ENCODE measurements at regions not wholly inside any gene's neighbourhood (a gene's known extent, or its start where the extent isn't known, plus 50 kb on each side); places are given as distances from the start of the nearest gene placed in this dataset.

DNA sequence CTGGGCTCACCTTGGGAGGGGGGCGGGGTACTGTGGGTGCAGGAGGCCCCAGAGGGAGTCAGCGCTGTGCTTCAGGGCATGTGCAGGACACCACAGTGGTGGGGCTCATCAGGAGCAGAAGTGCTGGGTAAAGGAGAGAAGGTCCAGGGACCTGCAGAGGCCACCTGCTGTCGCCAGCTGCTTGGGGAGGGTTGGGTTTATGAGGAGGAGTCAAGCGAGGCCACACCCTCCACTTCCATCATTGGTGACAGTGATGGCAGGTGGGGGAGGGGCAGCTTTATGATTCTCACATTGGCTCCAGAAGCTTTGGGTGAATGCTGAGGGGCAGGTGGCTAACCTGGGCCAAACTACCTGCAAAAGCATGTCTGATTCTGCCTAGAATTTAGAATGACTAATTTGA, 392.6 kb downstream of the HRH4 start:
- DNase-seq (ENCODE audit: low spot score in 2 of 2) (no peak), ATAC-seq (replicated peaks; ENCODE audit: extremely low read depth, poor library complexity, severe bottlenecking) (no peak)
- Mint-ChIP-seq H3K4me1 (no peaks in the 10 kb centered on the region), H3K9me3 (no peaks in the 10 kb centered on the region), H3K36me3 (ENCODE audit: insufficient read depth) (no peaks in the 10 kb centered on the region), H3K4me3 (no peak overlapping the region), H3K27ac (ENCODE audit: low read depth) (no peak overlapping the region), H3K27me3 (peaks cover 46% of the 10 kb centered on the region)

DNA sequence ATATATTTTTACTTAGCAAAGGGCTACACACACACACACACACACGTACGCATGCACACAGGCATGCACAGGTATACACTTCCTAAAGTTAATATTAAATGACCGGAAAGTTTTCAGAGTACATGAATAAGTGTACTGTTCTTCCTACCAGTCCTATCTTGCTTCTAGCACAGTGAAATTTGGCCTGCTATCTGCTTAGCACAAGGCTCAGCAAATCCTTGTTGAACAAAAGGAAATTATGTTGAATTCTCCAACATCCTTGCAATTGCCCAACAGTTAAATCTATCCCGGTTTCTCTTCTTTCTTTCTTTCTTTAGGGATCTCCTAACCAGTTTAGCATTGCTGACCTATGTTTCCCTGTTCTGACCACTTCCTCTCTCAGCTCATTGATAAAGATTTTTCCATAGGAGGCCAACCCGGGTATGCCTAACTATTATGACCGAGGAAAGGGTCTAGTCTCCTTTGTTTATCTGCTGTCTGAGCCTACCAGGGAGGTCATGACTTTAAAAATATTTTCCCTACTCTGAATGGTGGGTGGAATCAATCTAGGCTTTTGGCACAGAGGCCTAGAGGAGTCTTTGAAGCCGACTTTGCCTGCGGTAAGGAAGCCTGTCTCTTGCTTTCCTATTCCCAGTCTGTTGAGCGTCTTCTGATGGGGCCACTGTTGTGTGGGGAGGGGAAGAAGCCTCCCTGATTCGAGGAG, 400.7 kb downstream of the HRH4 start:
- no peak overlapping the region for H3K27ac Mint-ChIP-seq (ENCODE audit: low read depth)

DNA sequence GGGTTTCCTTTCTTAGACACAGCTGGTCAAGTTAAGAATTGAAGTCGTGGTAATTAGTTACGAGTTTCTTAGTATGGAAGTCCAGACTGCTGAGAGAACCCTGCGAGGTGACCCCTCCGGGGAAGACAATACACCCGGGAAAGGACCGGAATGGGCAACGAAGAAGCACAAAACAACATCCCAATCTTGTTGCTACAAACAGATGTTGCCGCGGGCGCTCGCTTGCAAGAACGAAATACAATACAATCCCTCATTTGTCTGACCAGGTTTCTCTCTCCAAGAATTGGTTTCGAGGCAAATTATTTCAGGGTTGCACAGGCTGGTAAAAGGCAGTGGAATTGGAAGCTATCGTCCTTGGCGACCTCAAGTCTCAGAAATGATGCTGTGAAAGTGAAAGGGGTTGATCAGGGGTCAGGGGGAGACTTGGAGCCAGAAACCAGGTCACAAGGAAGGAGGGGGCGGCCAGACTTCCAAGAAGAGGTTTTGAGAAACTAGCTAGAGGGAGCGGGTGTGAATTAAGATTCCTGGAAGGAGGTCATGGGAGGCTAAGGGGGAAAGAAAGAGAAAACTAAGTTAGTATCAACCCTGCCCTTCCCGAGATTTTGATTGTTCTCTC, 401.9 kb downstream of the HRH4 start:
- DNase-seq (ENCODE audit: low spot score in 2 of 2): no peak
- H3K4me1 Mint-ChIP-seq: no peaks in the 10 kb centered on the region
- H3K4me3 Mint-ChIP-seq: no peak overlapping the region
- peaks cover 9% of the 10 kb centered on the region for H3K27me3 Mint-ChIP-seq
- no peaks in the 10 kb centered on the region for H3K36me3 Mint-ChIP-seq (ENCODE audit: insufficient read depth)
- H3K27ac Mint-ChIP-seq (ENCODE audit: low read depth): no peak overlapping the region
- H3K9me3 Mint-ChIP-seq: no peaks in the 10 kb centered on the region
- ATAC-seq (replicated peaks; ENCODE audit: extremely low read depth, poor library complexity, severe bottlenecking): no peak

More for the DNA sequence above, 400.7 kb downstream of the HRH4 start:
- ATAC-seq (replicated peaks; ENCODE audit: extremely low read depth, poor library complexity, severe bottlenecking) (no peak), DNase-seq (ENCODE audit: low spot score in 2 of 2) (no peak)
- Mint-ChIP-seq H3K4me1 (no peaks in the 10 kb centered on the region), H3K27me3 (peaks cover 21% of the 10 kb centered on the region), H3K36me3 (ENCODE audit: insufficient read depth) (no peaks in the 10 kb centered on the region), H3K9me3 (no peaks in the 10 kb centered on the region), H3K4me3 (no peak overlapping the region)

DNA sequence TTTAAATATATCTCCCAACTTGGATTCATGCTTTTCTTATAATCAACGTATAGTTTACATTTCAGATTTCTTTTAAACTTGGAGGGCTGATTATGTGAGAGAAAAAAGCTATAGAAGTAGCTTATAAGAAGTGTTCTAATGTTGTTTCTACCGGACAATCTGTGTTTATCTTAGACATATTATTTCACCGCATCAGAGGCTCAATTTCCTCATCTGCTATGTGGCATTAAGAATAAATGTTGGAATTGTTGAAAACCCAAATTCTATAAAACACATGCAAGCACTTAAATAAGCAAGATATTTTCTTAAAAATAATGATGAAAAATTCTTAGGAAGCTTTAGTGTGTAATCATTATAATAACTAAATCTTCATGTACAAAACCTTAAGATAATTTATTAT, 407.9 kb downstream of the HRH4 start:
- peaks cover 8% of the 10 kb centered on the region for H3K27me3 Mint-ChIP-seq
- no peak overlapping the region for H3K4me3 Mint-ChIP-seq
- no peaks in the 10 kb centered on the region for H3K36me3 Mint-ChIP-seq (ENCODE audit: insufficient read depth)
- no peaks in the 10 kb centered on the region for H3K4me1 Mint-ChIP-seq
- ATAC-seq (replicated peaks; ENCODE audit: extremely low read depth, poor library complexity, severe bottlenecking): no peak
- no peaks in the 10 kb centered on the region for H3K9me3 Mint-ChIP-seq
- H3K27ac Mint-ChIP-seq (ENCODE audit: low read depth): no peak overlapping the region
- DNase-seq (ENCODE audit: low spot score in 2 of 2): no peak

DNA sequence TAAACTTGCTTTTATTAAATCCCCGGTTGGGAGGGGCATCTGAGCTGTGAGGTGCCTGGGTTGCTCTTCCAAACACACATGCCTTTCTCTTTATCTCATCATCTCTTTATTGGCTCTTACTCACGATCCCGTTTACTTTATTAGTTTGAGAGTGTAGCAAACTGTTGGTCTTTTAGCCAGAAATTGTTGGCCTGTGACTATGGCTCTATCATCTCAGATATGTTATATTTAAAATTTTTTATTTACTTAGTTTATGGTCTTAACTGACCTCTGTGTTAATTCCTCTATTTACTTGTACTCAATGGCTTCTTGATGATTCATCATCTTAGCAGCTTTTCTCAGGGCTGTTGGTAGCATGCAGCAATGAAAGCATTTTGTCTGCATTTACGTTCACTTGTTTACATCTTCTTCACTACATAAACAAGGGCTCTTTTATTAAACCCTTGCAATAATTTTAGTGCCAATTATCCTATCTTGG, 408.4 kb downstream of the HRH4 start:
- Mint-ChIP-seq H3K27me3 (peaks cover 12% of the 10 kb centered on the region), H3K36me3 (ENCODE audit: insufficient read depth) (no peaks in the 10 kb centered on the region), H3K4me1 (no peaks in the 10 kb centered on the region), H3K9me3 (no peaks in the 10 kb centered on the region), H3K4me3 (no peak overlapping the region), H3K27ac (ENCODE audit: low read depth) (no peak overlapping the region)
- ATAC-seq (replicated peaks; ENCODE audit: extremely low read depth, poor library complexity, severe bottlenecking) (no peak), DNase-seq (ENCODE audit: low spot score in 2 of 2) (no peak)

DNA sequence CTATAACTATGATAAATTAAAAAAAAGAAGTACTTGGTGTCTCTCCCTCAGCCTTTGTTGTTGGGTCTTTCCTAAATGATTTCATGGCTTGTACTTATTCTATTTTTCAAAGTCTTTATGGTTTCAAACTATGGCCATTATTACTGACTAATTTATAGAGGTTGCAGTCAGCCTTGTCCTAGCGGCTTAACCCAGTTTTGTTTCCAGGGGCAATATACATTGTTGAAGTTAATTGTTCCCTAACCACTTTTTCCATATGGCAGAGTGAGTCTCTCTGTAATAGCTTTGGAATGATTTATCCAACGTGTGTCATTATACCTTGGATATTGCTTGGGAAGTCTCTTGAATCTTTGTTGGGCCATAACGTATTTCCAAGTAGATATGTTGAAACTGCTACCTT, 408.8 kb downstream of the HRH4 start:
- DNase-seq (ENCODE audit: low spot score in 2 of 2) (no peak), ATAC-seq (replicated peaks; ENCODE audit: extremely low read depth, poor library complexity, severe bottlenecking) (no peak)
- H3K4me1 Mint-ChIP-seq: no peaks in the 10 kb centered on the region
- H3K36me3 Mint-ChIP-seq (ENCODE audit: insufficient read depth): no peaks in the 10 kb centered on the region
- peaks cover 17% of the 10 kb centered on the region for H3K27me3 Mint-ChIP-seq
- no peak overlapping the region for H3K27ac Mint-ChIP-seq (ENCODE audit: low read depth)
- no peaks in the 10 kb centered on the region for H3K9me3 Mint-ChIP-seq
- H3K4me3 Mint-ChIP-seq: no peak overlapping the region

DNA sequence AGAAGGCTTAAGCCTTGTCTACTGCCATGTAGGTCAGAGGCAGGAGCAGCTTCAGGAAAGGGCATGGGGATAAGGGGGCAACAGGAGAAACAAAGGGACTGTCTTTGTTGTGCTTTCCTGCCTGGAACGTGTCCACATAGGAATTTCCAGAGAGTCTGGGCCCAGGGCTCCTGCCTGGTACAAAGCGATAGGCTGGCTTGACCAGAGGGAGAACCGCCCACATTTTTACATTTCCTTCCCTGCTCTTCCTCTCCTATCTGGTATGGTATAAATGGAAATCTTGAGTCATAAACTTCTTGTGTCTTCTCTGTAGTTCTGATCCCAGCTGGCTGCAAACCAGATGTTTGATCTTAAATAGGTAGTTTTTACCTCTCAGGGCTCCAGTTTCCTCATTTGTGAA, 414.8 kb downstream of the HRH4 start:
- Mint-ChIP-seq H3K27ac (ENCODE audit: low read depth) (no peak overlapping the region), H3K4me1 (no peaks in the 10 kb centered on the region), H3K9me3 (peaks cover 2% of the 10 kb centered on the region), H3K27me3 (peaks cover 32% of the 10 kb centered on the region), H3K36me3 (ENCODE audit: insufficient read depth) (no peaks in the 10 kb centered on the region), H3K4me3 (no peak overlapping the region)
- DNase-seq (ENCODE audit: low spot score in 2 of 2) (no peak), ATAC-seq (replicated peaks; ENCODE audit: extremely low read depth, poor library complexity, severe bottlenecking) (no peak)

DNA sequence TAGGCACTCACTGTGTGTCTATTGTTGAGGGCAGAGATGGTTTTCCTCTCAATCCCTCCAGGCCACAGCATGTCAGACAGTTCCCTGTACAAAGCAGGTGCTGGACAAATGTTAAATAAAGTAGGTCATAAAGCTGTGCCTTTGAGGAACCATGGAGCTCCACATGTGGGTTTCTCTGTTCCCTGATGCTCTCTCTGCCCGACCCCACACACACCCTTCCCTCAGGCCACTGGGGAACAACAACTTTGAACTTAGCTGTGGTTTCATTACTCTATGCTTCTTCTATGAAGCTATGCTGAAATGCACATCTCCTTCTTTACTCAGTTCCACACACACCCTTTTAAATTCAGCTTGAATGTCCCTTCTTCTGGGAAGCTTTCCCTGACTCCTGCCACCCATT, 415.3 kb downstream of the HRH4 start:
- ATAC-seq (replicated peaks; ENCODE audit: extremely low read depth, poor library complexity, severe bottlenecking): no peak
- no peak for DNase-seq (ENCODE audit: low spot score in 2 of 2)
- Mint-ChIP-seq H3K4me1 (no peaks in the 10 kb centered on the region), H3K27ac (ENCODE audit: low read depth) (no peak overlapping the region), H3K4me3 (no peak overlapping the region), H3K36me3 (ENCODE audit: insufficient read depth) (no peaks in the 10 kb centered on the region), H3K9me3 (peaks cover 6% of the 10 kb centered on the region), H3K27me3 (peaks cover 27% of the 10 kb centered on the region)

DNA sequence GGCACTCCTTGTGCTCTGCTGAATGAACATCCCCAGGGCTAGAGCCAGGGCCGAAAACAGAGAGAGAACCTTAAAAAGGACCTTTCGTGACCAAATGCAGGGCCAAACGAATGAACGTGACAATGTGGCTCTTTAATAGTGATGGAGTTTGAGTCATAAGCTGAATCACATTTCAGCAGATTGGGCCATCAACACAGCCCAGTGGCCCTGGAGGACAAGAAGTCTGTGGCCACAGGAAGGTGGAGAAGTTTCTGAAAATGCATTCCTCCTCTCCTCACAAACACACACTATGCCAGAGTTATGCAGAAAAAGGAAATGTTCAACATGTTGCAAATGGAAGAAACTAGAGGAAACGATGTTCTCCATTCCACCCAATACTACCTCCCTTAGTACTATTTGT, 415.8 kb downstream of the HRH4 start:
- Mint-ChIP-seq H3K4me1 (no peaks in the 10 kb centered on the region), H3K4me3 (no peak overlapping the region), H3K27ac (ENCODE audit: low read depth) (no peak overlapping the region), H3K36me3 (ENCODE audit: insufficient read depth) (no peaks in the 10 kb centered on the region), H3K9me3 (peaks cover 6% of the 10 kb centered on the region), H3K27me3 (peaks cover 24% of the 10 kb centered on the region)
- ATAC-seq (replicated peaks; ENCODE audit: extremely low read depth, poor library complexity, severe bottlenecking): no peak
- no peak for DNase-seq (ENCODE audit: low spot score in 2 of 2)

DNA sequence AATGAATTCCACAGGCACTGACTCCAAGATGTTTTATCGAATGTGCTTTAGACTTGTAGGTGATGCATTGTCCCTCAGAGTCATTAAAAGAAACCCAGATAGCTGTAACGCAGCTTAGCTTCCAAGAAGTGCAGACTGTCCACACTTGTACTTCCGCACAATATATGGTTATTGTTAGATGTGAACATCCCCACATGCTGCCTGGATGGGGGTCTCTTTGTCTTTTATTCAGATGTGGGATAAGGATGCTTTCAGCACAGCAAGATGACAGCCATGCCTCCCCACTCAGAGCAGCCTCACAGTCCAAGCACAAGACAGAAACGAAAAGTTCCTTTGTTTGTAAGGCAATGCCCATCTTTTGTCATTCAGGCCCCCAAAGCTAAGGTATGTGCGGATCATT, 416.6 kb downstream of the HRH4 start:
- no peak overlapping the region for H3K4me3 Mint-ChIP-seq
- DNase-seq (ENCODE audit: low spot score in 2 of 2): no peak
- peaks cover 24% of the 10 kb centered on the region for H3K27me3 Mint-ChIP-seq
- peaks cover 6% of the 10 kb centered on the region for H3K9me3 Mint-ChIP-seq
- ATAC-seq (replicated peaks; ENCODE audit: extremely low read depth, poor library complexity, severe bottlenecking): no peak
- H3K36me3 Mint-ChIP-seq (ENCODE audit: insufficient read depth): no peaks in the 10 kb centered on the region
- no peak overlapping the region for H3K27ac Mint-ChIP-seq (ENCODE audit: low read depth)
- no peaks in the 10 kb centered on the region for H3K4me1 Mint-ChIP-seq

DNA sequence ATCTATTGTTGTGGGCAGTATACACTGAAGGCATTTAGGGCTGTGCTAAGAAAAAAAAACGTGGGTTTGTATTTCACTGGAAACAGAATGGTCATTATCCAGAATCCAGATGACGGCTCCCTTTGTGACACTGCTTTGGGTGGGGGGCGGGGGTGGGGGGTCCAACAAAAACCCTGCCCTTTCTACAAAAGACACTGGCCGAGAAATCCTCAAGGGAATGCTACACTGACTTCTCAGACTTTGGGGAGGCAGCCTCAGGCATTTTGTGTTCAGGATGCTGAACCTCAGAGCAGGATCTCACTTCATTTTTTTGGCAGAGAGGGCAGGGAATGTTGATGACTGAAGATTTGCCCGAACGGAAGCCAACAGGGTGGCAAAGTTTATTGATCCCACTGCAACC, 417.1 kb downstream of the HRH4 start:
- Mint-ChIP-seq H3K9me3 (peaks cover 6% of the 10 kb centered on the region), H3K4me3 (no peak overlapping the region), H3K4me1 (no peaks in the 10 kb centered on the region), H3K36me3 (ENCODE audit: insufficient read depth) (no peaks in the 10 kb centered on the region), H3K27me3 (peaks cover 24% of the 10 kb centered on the region), H3K27ac (ENCODE audit: low read depth) (no peak overlapping the region)
- no peak for ATAC-seq (replicated peaks; ENCODE audit: extremely low read depth, poor library complexity, severe bottlenecking)
- no peak for DNase-seq (ENCODE audit: low spot score in 2 of 2)

DNA sequence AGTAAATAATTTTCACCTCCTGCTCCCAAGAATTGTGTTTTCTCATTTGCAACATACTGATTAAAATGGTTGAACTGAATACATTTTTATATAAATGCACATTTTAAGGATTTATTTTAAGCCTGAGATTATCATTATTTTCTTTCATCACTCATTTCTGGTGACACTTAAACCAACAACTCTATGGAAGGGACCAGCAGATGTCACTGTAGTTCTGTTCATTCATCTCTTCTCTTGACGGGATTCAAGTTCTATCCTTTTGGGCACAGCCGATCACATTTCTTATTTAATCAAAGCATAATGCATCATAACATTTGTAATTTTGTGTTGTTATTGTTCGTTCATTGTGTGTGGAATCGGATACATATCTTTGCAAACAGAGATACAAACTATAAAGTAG, 417.9 kb downstream of the HRH4 start:
- Mint-ChIP-seq H3K27me3 (peaks cover 24% of the 10 kb centered on the region), H3K4me1 (no peaks in the 10 kb centered on the region), H3K36me3 (ENCODE audit: insufficient read depth) (no peaks in the 10 kb centered on the region), H3K4me3 (no peak overlapping the region), H3K9me3 (peaks cover 6% of the 10 kb centered on the region), H3K27ac (ENCODE audit: low read depth) (no peak overlapping the region)
- no peak for DNase-seq (ENCODE audit: low spot score in 2 of 2)
- no peak for ATAC-seq (replicated peaks; ENCODE audit: extremely low read depth, poor library complexity, severe bottlenecking)

DNA sequence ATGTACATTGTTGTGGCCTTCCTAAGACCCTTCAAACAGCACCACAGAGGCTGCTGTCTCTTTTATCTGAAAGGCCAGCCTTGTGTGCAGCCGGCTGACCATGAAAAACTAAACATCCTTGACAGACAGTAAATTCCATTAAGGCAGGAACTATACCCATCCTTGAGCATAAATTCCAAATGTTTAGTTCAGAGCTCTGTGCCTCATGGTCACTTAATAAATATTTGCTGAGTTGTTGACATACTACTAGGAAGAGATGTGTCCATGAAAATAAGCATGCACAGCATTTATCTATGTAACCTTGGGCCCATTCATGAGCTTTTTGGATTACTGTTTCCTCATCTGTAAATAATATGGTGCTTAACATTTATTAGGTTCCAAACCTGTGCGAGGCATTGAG, 424.8 kb downstream of the HRH4 start:
- Mint-ChIP-seq H3K9me3 (peaks cover 9% of the 10 kb centered on the region), H3K4me1 (no peaks in the 10 kb centered on the region), H3K27me3 (peaks cover 11% of the 10 kb centered on the region), H3K27ac (ENCODE audit: low read depth) (no peak overlapping the region), H3K36me3 (ENCODE audit: insufficient read depth) (peaks cover 2% of the 10 kb centered on the region), H3K4me3 (no peak overlapping the region)
- no peak for ATAC-seq (replicated peaks; ENCODE audit: extremely low read depth, poor library complexity, severe bottlenecking)
- DNase-seq (ENCODE audit: low spot score in 2 of 2): no peak

Data from central memory CD8-positive, alpha-beta T cell (primary cell).